HepG2 (cell line): ENCODE measurements at regions not wholly inside any gene's neighbourhood (a gene's known extent, or its start where the extent isn't known, plus 50 kb on each side); places are given as distances from the start of the nearest gene placed in this dataset.

Source experiments
- ATAC-seq: fragments of 200-7000 bp; cut with Tn5 transposase; 3 replicates; pipeline ENCODE4 v1.9.1; 2020; ENCODE audit warnings: mild to moderate bottlenecking, moderate library complexity
- BruUV-seq: library from RNA; stranded (reverse); fragments of 400-500 nt; replicated peaks from 2 replicates; lab custom pipeline; 2021; lab: Mats Ljungman, UMichigan
- CTCF ChIA-PET: fragments of 300-600 bp; formaldehyde crosslinking; extraction: SDS; loops from one replicate; lab custom pipeline; 2021; ENCODE audit warnings: low total read pairs, inconsistent platforms, low intra/inter-chr PET ratio; lab: Yijun Ruan, JAX
- POLR2A ChIA-PET: fragments of 350-600 bp; sonication (Branson Sonifier 250); formaldehyde crosslinking; loops from one replicate; lab custom pipeline; 2020; ENCODE audit warnings: antibody characterized with exemption, inconsistent platforms; lab: Yijun Ruan, JAX
- DNase-seq: peaks from one replicate; pipeline ENCODE4 v3.0.0-alpha.2; 2015; ENCODE audit warnings: low spot score
- FAIRE-seq: peaks from 3 replicates; lab custom pipeline; 2011; peaks lifted over from hg19 to GRCh38; lab: Jason Lieb, UNC
- H2AFZ ChIP-seq: one replicate; pipeline ENCODE4 v1.6.1; 2011; ENCODE audit warnings: low read length, inconsistent platforms
- H3K27ac ChIP-seq: fragments of 300-600 bp; 3 replicates; pipeline ENCODE4 v1.8.0; 2011; ENCODE audit warnings: mixed run types, mild to moderate bottlenecking, mixed read lengths, low read length, inconsistent platforms; ENCODE audit not compliant: insufficient read depth; ENCODE audit errors: extremely low read length
- H3K27me3 ChIP-seq, 2 experiments: fragments of 200-600 bp in 1 of 2; 2 replicates in 1 of 2; 3 replicates in 1 of 2; pipeline versions ENCODE4 v1.6.0 to v1.8.0; 2011; ENCODE audit warnings: low read length in 2 of 2, mild to moderate bottlenecking in 2 of 2, moderate library complexity in 2 of 2, inconsistent platforms in 1 of 2; ENCODE audit not compliant: insufficient read depth in 2 of 2, control insufficient read depth in 1 of 2
- H3K36me3 ChIP-seq, 2 experiments: fragments of 200-600 bp in 1 of 2; replicated peaks in 1 of 2; 2 replicates in 1 of 2; 3 replicates in 1 of 2; pipeline versions ENCODE4 v1.5.1 to v1.8.0; 2011; ENCODE audit warnings: low read length in 2 of 2, inconsistent platforms in 1 of 2; ENCODE audit not compliant: insufficient read depth in 2 of 2, control insufficient read depth in 1 of 2
- H3K4me1 ChIP-seq: 2 replicates; pipeline ENCODE4 v1.5.1; 2012; ENCODE audit warnings: low read length, inconsistent platforms; ENCODE audit not compliant: insufficient read depth
- H3K4me2 ChIP-seq: 2 replicates; pipeline ENCODE4 v1.6.0; 2011; ENCODE audit warnings: low read depth, low read length, inconsistent platforms
- H3K4me3 ChIP-seq, 3 experiments: fragments of 200-600 bp in 1 of 3; sonication (generic), shearing (Covaris generic) in 1 of 3; replicated peaks in 1 of 3; 2 replicates each; pipeline ENCODE4 v1.5.1; 2011 to 2016; ENCODE audit warnings: low read length in 3 of 3, inconsistent platforms in 2 of 3, low read depth in 2 of 3, mild to moderate bottlenecking in 2 of 3, control low read depth in 1 of 3, mixed read lengths in 1 of 3; ENCODE audit not compliant: insufficient read depth in 1 of 3
- H3K79me2 ChIP-seq: one replicate; pipeline ENCODE4 v1.6.1; 2011; ENCODE audit warnings: low read length, inconsistent platforms; ENCODE audit not compliant: insufficient read depth
- H3K9ac ChIP-seq: 2 replicates; pipeline ENCODE4 v1.6.0; 2011; ENCODE audit warnings: mild to moderate bottlenecking, low read depth, low read length, inconsistent platforms; ENCODE audit not compliant: insufficient read depth
- H3K9me3 ChIP-seq: 2 replicates; pipeline ENCODE4 v1.5.1; 2012; ENCODE audit warnings: mild to moderate bottlenecking, low read length
- H4K20me1 ChIP-seq: 2 replicates; pipeline ENCODE4 v1.6.0; 2011; ENCODE audit warnings: inconsistent platforms, mild to moderate bottlenecking, low read length, moderate library complexity; ENCODE audit not compliant: insufficient read depth
- ISL2 ChIP-seq: sonication (generic); formaldehyde crosslinking; IDR thresholded peaks from 2 replicates; pipeline ENCODE4 v1.5.0; 2020; ENCODE audit warnings: missing genetic modification reagents
- RARG ChIP-seq: sonication (generic); formaldehyde crosslinking; IDR thresholded peaks from 2 replicates; pipeline ENCODE4 v1.4.0; 2020; ENCODE audit warnings: low read depth, mild to moderate bottlenecking, missing genetic modification reagents
- REL ChIP-seq: sonication (generic); formaldehyde crosslinking; conservative IDR thresholded peaks from 2 replicates; pipeline ENCODE4 v1.8.0; 2022; ENCODE audit warnings: mild to moderate bottlenecking, missing genetic modification reagents, moderate library complexity
- ZBTB8A ChIP-seq: sonication (generic); formaldehyde crosslinking; IDR thresholded peaks from 2 replicates; pipeline ENCODE4 v1.4.0; 2020; ENCODE audit warnings: mild to moderate bottlenecking, low read depth, missing genetic modification reagents, borderline replicate concordance
- ZNF225 ChIP-seq: sonication (generic); formaldehyde crosslinking; IDR thresholded peaks from 2 replicates; pipeline ENCODE4 v1.4.0; 2020; ENCODE audit warnings: mild to moderate bottlenecking, missing genetic modification reagents
- ZNF446 ChIP-seq: sonication (generic); formaldehyde crosslinking; IDR thresholded peaks from 2 replicates; pipeline ENCODE4 v1.5.0; 2020; ENCODE audit warnings: mild to moderate bottlenecking, missing genetic modification reagents
- WGBS: methylation state at CpG from one replicate; pipeline ENCODE4 v1.1.6; 2017; ENCODE audit warnings: low lambda C conversion rate; 5-methylcytosine and 5-hydroxymethylcytosine counted together
- in situ Hi-C: cut with HindIII; loops from 2 replicates; pipeline ENCODE4 v1.10.0; 2017; ENCODE audit warnings: low pct_unique_long_range_greater_than_20kb; ENCODE audit not compliant: extremely low pct_ligation_motif_present
- intact Hi-C: fragments of 100-400 bp; cut with micrococcal nuclease; formaldehyde crosslinking; loops from one replicate; pipeline ENCODE4 v1.10.0; 2022; ENCODE audit not compliant: unreplicated experiment
- TF ChIP-seq, protein P1 (sequence below): sonication (generic); formaldehyde crosslinking; IDR thresholded peaks from 2 replicates; pipeline ENCODE4 v1.8.0; 2023; ENCODE audit warnings: mild to moderate bottlenecking, missing genetic modification reagents
- TF ChIP-seq, protein P2 (sequence below): sonication (generic); formaldehyde crosslinking; IDR thresholded peaks from 2 replicates; pipeline ENCODE4 v1.5.1; 2020; ENCODE audit warnings: mild to moderate bottlenecking, moderate library complexity, missing genetic modification reagents
- TF ChIP-seq, protein P3 (sequence below): sonication (generic); formaldehyde crosslinking; IDR thresholded peaks from 2 replicates; pipeline ENCODE4 v1.5.0; 2020; ENCODE audit warnings: missing genetic modification reagents, mild to moderate bottlenecking, borderline replicate concordance
- TF ChIP-seq, protein P4 (sequence below): sonication (generic); formaldehyde crosslinking; IDR thresholded peaks from 2 replicates; pipeline ENCODE4 v1.4.0; 2020; ENCODE audit warnings: missing genetic modification reagents
- TF ChIP-seq, protein P5 (sequence below), 2 experiments: sonication (generic) in 1 of 2; formaldehyde crosslinking in 1 of 2; IDR thresholded peaks; 2 replicates each; pipeline versions ENCODE4 v1.5.1 to v1.6.1; 2011 to 2020; ENCODE audit warnings: borderline replicate concordance in 1 of 2, low read depth in 1 of 2, low read length in 1 of 2, mild to moderate bottlenecking in 1 of 2, missing genetic modification reagents in 1 of 2, moderate library complexity in 1 of 2
- TF ChIP-seq, protein P6 (sequence below): sonication (generic); formaldehyde crosslinking; IDR thresholded peaks from 2 replicates; pipeline ENCODE4 v1.5.0; 2020; ENCODE audit warnings: mild to moderate bottlenecking, missing genetic modification reagents

DNA sequence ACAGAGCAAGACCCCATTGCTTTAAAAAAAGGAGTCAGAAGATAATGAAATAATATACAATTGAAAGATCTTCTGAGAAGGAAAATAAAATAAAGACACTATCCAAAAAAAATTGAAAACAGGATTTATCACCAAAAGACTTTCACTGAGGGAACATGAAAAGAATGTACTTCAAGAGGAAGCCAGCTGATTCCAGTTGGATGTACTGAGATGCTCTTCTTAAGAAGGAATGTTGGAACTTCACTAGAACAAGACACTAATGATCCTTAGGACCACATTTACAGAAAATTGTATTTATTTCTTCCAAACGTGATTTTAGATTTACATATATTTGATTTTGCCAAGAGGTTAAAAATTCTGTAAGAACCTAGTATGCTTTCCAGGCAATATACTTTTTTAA lies 65.6 kb upstream of the CNOT2 start (continued):
- TF ChIP-seq, protein P1, sequence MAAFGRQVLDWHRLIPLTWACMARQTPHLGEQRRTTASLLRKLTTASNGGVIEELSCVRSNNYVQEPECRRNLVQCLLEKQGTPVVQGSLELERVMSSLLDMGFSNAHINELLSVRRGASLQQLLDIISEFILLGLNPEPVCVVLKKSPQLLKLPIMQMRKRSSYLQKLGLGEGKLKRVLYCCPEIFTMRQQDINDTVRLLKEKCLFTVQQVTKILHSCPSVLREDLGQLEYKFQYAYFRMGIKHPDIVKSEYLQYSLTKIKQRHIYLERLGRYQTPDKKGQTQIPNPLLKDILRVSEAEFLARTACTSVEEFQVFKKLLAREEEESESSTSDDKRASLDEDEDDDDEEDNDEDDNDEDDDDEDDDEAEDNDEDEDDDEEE (CRISPR knock-in tag): no peak
- TF ChIP-seq, protein P2, sequence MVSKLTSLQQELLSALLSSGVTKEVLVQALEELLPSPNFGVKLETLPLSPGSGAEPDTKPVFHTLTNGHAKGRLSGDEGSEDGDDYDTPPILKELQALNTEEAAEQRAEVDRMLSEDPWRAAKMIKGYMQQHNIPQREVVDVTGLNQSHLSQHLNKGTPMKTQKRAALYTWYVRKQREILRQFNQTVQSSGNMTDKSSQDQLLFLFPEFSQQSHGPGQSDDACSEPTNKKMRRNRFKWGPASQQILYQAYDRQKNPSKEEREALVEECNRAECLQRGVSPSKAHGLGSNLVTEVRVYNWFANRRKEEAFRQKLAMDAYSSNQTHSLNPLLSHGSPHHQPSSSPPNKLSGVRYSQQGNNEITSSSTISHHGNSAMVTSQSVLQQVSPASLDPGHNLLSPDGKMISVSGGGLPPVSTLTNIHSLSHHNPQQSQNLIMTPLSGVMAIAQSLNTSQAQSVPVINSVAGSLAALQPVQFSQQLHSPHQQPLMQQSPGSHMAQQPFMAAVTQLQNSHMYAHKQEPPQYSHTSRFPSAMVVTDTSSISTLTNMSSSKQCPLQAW (CRISPR knock-in tag): no peak
- TF ChIP-seq ISL2 (CRISPR knock-in tag): no peak

DNA sequence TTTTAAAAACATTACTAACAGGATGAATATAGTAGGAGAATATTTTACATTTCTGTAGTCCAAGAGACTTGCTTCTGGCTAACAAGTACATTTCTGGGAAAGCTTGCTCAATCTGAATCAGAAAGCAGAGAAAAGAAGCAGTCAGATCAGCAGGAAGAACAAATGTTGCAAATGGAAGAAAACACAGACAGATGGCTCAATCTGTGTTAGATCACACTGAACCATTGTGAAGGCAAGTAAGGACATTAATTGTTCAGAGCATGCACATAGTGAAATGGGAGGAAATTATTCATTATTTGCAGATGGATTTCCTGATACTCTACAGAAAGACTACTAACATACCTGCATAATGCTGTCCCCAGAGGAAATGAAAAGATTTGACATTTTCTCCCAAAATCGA lies 65.2 kb upstream of the CNOT2 start:
- BruUV-seq: no TSS peak
- no peak for ATAC-seq
- FAIRE-seq: no peak
- in situ Hi-C loops: no loop called here
- POLR2A ChIA-PET: no interaction called here
- no peaks in the 10 kb centered on the region for H3K79me2 ChIP-seq
- no peak for DNase-seq
- H3K27me3 ChIP-seq: no peaks in the 10 kb centered on the region
- H3K9me3 ChIP-seq: no peaks in the 10 kb centered on the region
- no peak overlapping the region for H2AFZ ChIP-seq
- H4K20me1 ChIP-seq: no peaks in the 10 kb centered on the region
- H3K9ac ChIP-seq: no peak overlapping the region
- H3K36me3 ChIP-seq: no peaks in the 10 kb centered on the region
- CTCF ChIA-PET: no interaction called here
- no peak overlapping the region for H3K4me3 ChIP-seq
- WGBS: 6% methylated on average over 1 of the region's 1 CpG
- no peak overlapping the region for H3K27ac ChIP-seq
- intact Hi-C loops: no loop called here
- no peaks in the 10 kb centered on the region for H3K4me1 ChIP-seq
- H3K4me2 ChIP-seq: no peak overlapping the region
- TF ChIP-seq ZNF446 (CRISPR knock-in tag) (no peak), RARG (no peak), REL (CRISPR knock-in tag) (no peak), ZBTB8A (CRISPR knock-in tag) (no peak), ZNF225 (CRISPR knock-in tag) (no peak)
- TF ChIP-seq, protein P3, sequence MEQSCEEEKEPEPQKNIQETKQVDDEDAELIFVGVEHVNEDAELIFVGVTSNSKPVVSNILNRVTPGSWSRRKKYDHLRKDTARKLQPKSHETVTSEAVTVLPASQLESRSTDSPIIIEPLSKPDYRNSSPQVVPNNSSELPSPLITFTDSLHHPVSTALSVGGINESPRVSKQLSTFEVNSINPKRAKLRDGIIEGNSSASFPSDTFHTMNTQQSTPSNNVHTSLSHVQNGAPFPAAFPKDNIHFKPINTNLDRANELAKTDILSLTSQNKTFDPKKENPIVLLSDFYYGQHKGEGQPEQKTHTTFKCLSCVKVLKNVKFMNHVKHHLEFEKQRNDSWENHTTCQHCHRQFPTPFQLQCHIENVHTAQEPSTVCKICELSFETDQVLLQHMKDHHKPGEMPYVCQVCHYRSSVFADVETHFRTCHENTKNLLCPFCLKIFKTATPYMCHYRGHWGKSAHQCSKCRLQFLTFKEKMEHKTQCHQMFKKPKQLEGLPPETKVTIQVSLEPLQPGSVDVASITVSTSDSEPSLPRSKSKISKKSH: no peak
- TF ChIP-seq, protein P4, sequence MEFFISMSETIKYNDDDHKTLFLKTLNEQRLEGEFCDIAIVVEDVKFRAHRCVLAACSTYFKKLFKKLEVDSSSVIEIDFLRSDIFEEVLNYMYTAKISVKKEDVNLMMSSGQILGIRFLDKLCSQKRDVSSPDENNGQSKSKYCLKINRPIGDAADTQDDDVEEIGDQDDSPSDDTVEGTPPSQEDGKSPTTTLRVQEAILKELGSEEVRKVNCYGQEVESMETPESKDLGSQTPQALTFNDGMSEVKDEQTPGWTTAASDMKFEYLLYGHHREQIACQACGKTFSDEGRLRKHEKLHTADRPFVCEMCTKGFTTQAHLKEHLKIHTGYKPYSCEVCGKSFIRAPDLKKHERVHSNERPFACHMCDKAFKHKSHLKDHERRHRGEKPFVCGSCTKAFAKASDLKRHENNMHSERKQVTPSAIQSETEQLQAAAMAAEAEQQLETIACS: no peak
- TF ChIP-seq, protein P5, sequence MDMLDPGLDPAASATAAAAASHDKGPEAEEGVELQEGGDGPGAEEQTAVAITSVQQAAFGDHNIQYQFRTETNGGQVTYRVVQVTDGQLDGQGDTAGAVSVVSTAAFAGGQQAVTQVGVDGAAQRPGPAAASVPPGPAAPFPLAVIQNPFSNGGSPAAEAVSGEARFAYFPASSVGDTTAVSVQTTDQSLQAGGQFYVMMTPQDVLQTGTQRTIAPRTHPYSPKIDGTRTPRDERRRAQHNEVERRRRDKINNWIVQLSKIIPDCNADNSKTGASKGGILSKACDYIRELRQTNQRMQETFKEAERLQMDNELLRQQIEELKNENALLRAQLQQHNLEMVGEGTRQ (IDR thresholded peaks at IDR 0.05; ENCODE audit: low read depth, low read length): no peak
- TF ChIP-seq, protein P5 (CRISPR knock-in tag; IDR thresholded peaks at IDR 0.05; ENCODE audit: borderline replicate concordance): no peak
- TF ChIP-seq, protein P6, sequence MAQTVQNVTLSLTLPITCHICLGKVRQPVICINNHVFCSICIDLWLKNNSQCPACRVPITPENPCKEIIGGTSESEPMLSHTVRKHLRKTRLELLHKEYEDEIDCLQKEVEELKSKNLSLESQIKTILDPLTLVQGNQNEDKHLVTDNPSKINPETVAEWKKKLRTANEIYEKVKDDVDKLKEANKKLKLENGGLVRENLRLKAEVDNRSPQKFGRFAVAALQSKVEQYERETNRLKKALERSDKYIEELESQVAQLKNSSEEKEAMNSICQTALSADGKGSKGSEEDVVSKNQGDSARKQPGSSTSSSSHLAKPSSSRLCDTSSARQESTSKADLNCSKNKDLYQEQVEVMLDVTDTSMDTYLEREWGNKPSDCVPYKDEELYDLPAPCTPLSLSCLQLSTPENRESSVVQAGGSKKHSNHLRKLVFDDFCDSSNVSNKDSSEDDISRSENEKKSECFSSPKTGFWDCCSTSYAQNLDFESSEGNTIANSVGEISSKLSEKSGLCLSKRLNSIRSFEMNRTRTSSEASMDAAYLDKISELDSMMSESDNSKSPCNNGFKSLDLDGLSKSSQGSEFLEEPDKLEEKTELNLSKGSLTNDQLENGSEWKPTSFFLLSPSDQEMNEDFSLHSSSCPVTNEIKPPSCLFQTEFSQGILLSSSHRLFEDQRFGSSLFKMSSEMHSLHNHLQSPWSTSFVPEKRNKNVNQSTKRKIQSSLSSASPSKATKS (CRISPR knock-in tag): no peak
